ENCODE measurements at regions not wholly inside any gene's neighbourhood (a gene's known extent, or its start where the extent isn't known, plus 50 kb on each side); places are given as distances from the start of the nearest gene placed in this dataset.

DNA sequence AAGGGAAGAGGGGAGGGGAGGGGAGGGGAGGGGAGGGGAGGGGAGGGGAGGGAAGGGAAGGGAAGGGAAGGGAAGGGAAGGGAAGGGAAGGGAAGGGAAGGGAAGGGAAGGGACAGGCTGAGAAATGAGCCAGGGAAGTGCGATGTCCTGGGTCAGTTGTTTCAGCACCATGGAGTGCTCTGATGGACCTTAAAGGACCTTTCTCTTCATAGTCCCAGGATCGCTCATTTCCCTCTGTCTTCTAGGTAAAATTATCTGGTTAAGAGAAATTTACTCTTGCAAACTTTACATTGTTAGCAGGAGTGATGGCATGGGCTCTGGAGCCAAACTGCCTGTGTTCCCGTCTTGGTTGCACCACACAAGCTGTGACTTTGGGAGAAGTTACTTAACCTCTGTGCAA, 357.8 kb downstream of the MATN1 start:
- TF ChIP-seq, protein P1, sequence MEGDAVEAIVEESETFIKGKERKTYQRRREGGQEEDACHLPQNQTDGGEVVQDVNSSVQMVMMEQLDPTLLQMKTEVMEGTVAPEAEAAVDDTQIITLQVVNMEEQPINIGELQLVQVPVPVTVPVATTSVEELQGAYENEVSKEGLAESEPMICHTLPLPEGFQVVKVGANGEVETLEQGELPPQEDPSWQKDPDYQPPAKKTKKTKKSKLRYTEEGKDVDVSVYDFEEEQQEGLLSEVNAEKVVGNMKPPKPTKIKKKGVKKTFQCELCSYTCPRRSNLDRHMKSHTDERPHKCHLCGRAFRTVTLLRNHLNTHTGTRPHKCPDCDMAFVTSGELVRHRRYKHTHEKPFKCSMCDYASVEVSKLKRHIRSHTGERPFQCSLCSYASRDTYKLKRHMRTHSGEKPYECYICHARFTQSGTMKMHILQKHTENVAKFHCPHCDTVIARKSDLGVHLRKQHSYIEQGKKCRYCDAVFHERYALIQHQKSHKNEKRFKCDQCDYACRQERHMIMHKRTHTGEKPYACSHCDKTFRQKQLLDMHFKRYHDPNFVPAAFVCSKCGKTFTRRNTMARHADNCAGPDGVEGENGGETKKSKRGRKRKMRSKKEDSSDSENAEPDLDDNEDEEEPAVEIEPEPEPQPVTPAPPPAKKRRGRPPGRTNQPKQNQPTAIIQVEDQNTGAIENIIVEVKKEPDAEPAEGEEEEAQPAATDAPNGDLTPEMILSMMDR (optimal IDR thresholded peaks at IDR 0.05 in 1 of 3, IDR thresholded peaks at IDR 0.05 in 1 of 3, conservative IDR thresholded peaks at IDR 0.05 in 1 of 3; ENCODE audit: extremely low read depth in 1 of 3, insufficient read depth in 2 of 3, low read length in 3 of 3), result no peak
- TF ChIP-seq EZH2 (IDR thresholded peaks at IDR 0.05; ENCODE audit: low read length), result no peak

Measured in keratinocyte (primary cell).